A549 (cell line): ENCODE measurements at regions not wholly inside any gene's neighbourhood (a gene's known extent, or its start where the extent isn't known, plus 50 kb on each side); places are given as distances from the start of the nearest gene placed in this dataset.

ENCODE experiments used
- CHD2 ChIP-seq: fragments of 150-350 bp; IDR thresholded peaks from 2 replicates; pipeline ENCODE4 v1.6.1; 2014; ENCODE audit warnings: low read length; ENCODE audit not compliant: partially characterized antibody
- CTCF ChIP-seq: fragments of >200 bp; sonication (Bioruptor Twin); formaldehyde crosslinking; IDR thresholded peaks from 3 replicates; pipeline ENCODE4 v1.5.1; 2016
- ESRRA ChIP-seq: fragments of 150-350 bp; IDR thresholded peaks from 2 replicates; pipeline ENCODE4 v1.6.1; 2014; ENCODE audit warnings: mild to moderate bottlenecking, low read length, borderline replicate concordance
- MAX ChIP-seq: IDR thresholded peaks from 2 replicates; pipeline ENCODE4 v1.6.1; 2012
- PHF8 ChIP-seq: fragments of 200-600 bp; sonication (generic); IDR thresholded peaks from 2 replicates; pipeline ENCODE4 v1.6.1; 2016; ENCODE audit warnings: low read depth, mild to moderate bottlenecking, antibody characterized with exemption, moderate library complexity, borderline replicate concordance
- POLR2A ChIP-seq: IDR thresholded peaks from 2 replicates; pipeline ENCODE4 v1.6.1; 2012; ENCODE audit warnings: mild to moderate bottlenecking, low read length
- TP53 ChIP-seq: fragments of 250-450 bp; sonication (Bioruptor Pico); IDR thresholded peaks from 2 replicates; pipeline ENCODE4 v1.5.0; 2021; ENCODE audit warnings: mild to moderate bottlenecking, moderate library complexity

GRCh38 chr3:117793622-117794265, 1084.2 kb downstream of the TUSC7 start:
- TF ChIP-seq CTCF = no peak
- TF ChIP-seq POLR2A = no peak
- TF ChIP-seq MAX = no peak
- TF ChIP-seq ESRRA = no peak
- no peak for TF ChIP-seq TP53 (CRISPR knock-in tag)
- TF ChIP-seq PHF8 = no peak
- no peak for TF ChIP-seq CHD2
